Neural progenitor cell (in vitro differentiated cells): ENCODE measurements at regions not wholly inside any gene's neighbourhood (a gene's known extent, or its start where the extent isn't known, plus 50 kb on each side); places are given as distances from the start of the nearest gene placed in this dataset.

ENCODE experiments used
- CTCF ChIP-seq: fragments of 200-600 bp; sonication (generic); IDR thresholded peaks from 2 replicates; pipeline ENCODE4 v1.5.1; 2017; ENCODE audit warnings: antibody characterized with exemption, mild to moderate bottlenecking
- EZH2 ChIP-seq: fragments of 200-600 bp; sonication (generic); IDR thresholded peaks from 2 replicates; pipeline ENCODE4 v1.6.1; 2017; ENCODE audit warnings: antibody characterized with exemption, mild to moderate bottlenecking, moderate library complexity
- EZH2phosphoT487 ChIP-seq: fragments of 200-600 bp; sonication (generic); IDR thresholded peaks from 2 replicates; pipeline ENCODE4 v1.6.1; 2017; ENCODE audit warnings: antibody characterized with exemption

GRCh38 chr2:38491436-38491835, 111.3 kb downstream of the HNRNPLL start:
- TF ChIP-seq CTCF (no peak), EZH2phosphoT487 (no peak), EZH2 (no peak)
